Chondrocyte (in vitro differentiated cells): ENCODE measurements at regions not wholly inside any gene's neighbourhood (a gene's known extent, or its start where the extent isn't known, plus 50 kb on each side); places are given as distances from the start of the nearest gene placed in this dataset.

Source experiments
- DNase-seq: peaks from one replicate; pipeline ENCODE4 v3.0.0; 2021; ENCODE audit warnings: mixed read lengths, low spot score
- H3K27ac Mint-ChIP-seq: one replicate; pipeline ENCODE4 v1.8.0; 2021; ENCODE audit warnings: mild to moderate bottlenecking, moderate library complexity, mixed read lengths; ENCODE audit not compliant: unreplicated experiment
- H3K27me3 Mint-ChIP-seq: 2 replicates; pipeline ENCODE4 v1.8.0; 2021; ENCODE audit warnings: low read depth, mixed read lengths
- H3K36me3 Mint-ChIP-seq: 2 replicates; pipeline ENCODE4 v1.8.0; 2021; ENCODE audit warnings: low read depth, mixed read lengths
- H3K4me1 Mint-ChIP-seq: 2 replicates; pipeline ENCODE4 v1.8.0; 2021; ENCODE audit warnings: low read depth, mild to moderate bottlenecking, mixed read lengths
- H3K4me3 Mint-ChIP-seq: one replicate; pipeline ENCODE4 v1.8.0; 2021; ENCODE audit warnings: mild to moderate bottlenecking, moderate library complexity, mixed read lengths; ENCODE audit not compliant: unreplicated experiment
- H3K9me3 Mint-ChIP-seq: 2 replicates; pipeline ENCODE4 v1.8.0; 2021; ENCODE audit warnings: low read depth, mixed read lengths
- TF ChIP-seq, protein P1 (sequence below): fragments of 200-600 bp; sonication (generic); IDR thresholded peaks from 2 replicates; pipeline ENCODE4 v1.5.0; 2021; ENCODE audit warnings: antibody characterized with exemption, mild to moderate bottlenecking, moderate library complexity

DNA sequence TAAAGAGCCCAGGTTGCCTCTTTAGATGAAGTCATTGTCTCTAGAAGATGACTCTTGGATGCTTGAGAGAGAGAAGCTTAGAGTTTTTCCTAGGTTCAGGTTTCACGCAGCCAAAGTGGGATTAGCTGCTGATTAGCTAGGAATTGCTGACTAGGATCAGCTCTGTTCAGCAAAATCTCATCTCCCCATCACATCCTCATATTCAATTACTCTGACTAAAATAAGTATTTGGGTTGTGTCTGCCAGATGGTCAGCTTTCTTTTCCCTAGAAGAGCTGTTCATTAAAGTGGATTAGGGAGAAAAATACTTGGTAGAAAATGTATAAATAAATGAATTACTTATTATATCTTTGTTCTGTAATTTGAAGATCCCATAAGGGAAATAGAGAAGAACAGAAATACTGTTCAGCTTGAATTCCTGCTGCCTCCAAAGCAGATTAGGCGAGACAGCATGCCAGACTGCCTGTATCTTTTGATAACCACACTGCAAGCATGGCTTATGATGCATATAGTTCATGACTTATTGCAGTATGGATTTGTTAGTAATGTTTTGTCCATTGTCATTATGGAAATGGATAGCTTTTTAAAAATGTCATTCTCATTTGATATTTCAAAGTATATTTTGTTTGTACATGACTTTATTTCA, 184.8 kb upstream of the CD180 start:
- TF ChIP-seq, protein P1, sequence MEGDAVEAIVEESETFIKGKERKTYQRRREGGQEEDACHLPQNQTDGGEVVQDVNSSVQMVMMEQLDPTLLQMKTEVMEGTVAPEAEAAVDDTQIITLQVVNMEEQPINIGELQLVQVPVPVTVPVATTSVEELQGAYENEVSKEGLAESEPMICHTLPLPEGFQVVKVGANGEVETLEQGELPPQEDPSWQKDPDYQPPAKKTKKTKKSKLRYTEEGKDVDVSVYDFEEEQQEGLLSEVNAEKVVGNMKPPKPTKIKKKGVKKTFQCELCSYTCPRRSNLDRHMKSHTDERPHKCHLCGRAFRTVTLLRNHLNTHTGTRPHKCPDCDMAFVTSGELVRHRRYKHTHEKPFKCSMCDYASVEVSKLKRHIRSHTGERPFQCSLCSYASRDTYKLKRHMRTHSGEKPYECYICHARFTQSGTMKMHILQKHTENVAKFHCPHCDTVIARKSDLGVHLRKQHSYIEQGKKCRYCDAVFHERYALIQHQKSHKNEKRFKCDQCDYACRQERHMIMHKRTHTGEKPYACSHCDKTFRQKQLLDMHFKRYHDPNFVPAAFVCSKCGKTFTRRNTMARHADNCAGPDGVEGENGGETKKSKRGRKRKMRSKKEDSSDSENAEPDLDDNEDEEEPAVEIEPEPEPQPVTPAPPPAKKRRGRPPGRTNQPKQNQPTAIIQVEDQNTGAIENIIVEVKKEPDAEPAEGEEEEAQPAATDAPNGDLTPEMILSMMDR = no peak
- H3K4me1 Mint-ChIP-seq = peaks cover 24% of the 10 kb centered on the region

DNA sequence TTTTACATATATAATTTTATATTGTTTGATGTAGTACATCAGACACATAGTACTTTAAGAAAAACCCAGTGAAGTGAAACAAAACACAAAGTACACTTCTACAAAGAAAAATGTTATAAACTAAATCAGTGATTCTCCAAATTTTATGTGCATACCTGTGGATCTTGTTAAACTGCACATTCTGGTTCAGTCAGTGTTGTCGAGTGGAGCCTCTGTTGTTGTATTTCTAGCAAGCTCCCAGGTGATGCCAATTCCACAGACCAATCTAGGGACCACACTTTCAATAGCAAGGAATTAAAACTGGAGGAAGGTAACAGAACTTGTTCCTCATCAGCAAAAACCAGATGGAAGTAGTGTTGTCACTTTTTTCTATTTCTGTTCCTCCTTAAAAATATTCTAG, 183.8 kb upstream of the CD180 start:
- TF ChIP-seq, protein P1 = no peak
- Mint-ChIP-seq H3K27ac (no peak overlapping the region), H3K9me3 (no peaks in the 10 kb centered on the region), H3K27me3 (no peaks in the 10 kb centered on the region), H3K4me3 (no peak overlapping the region), H3K4me1 (peaks cover 24% of the 10 kb centered on the region), H3K36me3 (no peaks in the 10 kb centered on the region)
- no peak for DNase-seq

More for the DNA sequence above, 184.8 kb upstream of the CD180 start:
- Mint-ChIP-seq H3K4me3 (no peak overlapping the region), H3K9me3 (no peaks in the 10 kb centered on the region), H3K36me3 (no peaks in the 10 kb centered on the region), H3K27me3 (no peaks in the 10 kb centered on the region), H3K27ac (no peak overlapping the region)
- no peak for DNase-seq

GRCh38 chr5:67379753-67380152, 183.2 kb upstream of the CD180 start:
- DNase-seq = no peak
- H3K4me1 Mint-ChIP-seq = peaks cover 24% of the 10 kb centered on the region
- TF ChIP-seq, protein P1 = no peak
- H3K27ac Mint-ChIP-seq = no peak overlapping the region
- H3K4me3 Mint-ChIP-seq = no peak overlapping the region
- no peaks in the 10 kb centered on the region for H3K36me3 Mint-ChIP-seq
- peaks cover 2% of the 10 kb centered on the region for H3K9me3 Mint-ChIP-seq
- no peaks in the 10 kb centered on the region for H3K27me3 Mint-ChIP-seq

GRCh38 chr5:67378256-67378655, 181.7 kb upstream of the CD180 start:
- H3K4me1 Mint-ChIP-seq = peaks cover 10% of the 10 kb centered on the region
- H3K9me3 Mint-ChIP-seq = peaks cover 2% of the 10 kb centered on the region
- H3K27me3 Mint-ChIP-seq = no peaks in the 10 kb centered on the region
- H3K4me3 Mint-ChIP-seq = no peak overlapping the region
- H3K27ac Mint-ChIP-seq = no peak overlapping the region
- no peak for DNase-seq
- TF ChIP-seq, protein P1 = no peak
- peaks cover 2% of the 10 kb centered on the region for H3K36me3 Mint-ChIP-seq

- DNase-seq = no peak
Measured at GRCh38 chr5:67377631-67378030, 181.0 kb upstream of the CD180 start.

More at GRCh38 chr5:67377631-67378030, 181.0 kb upstream of the CD180 start:
- TF ChIP-seq, protein P1 = no peak
- no peak overlapping the region for H3K27ac Mint-ChIP-seq
- no peak overlapping the region for H3K4me3 Mint-ChIP-seq
- H3K9me3 Mint-ChIP-seq = peaks cover 2% of the 10 kb centered on the region
- H3K27me3 Mint-ChIP-seq = no peaks in the 10 kb centered on the region
- H3K36me3 Mint-ChIP-seq = peaks cover 2% of the 10 kb centered on the region
- peaks cover 3% of the 10 kb centered on the region for H3K4me1 Mint-ChIP-seq
